HG03442 (cell line): ENCODE measurements at regions not wholly inside any gene's neighbourhood (a gene's known extent, or its start where the extent isn't known, plus 50 kb on each side); places are given as distances from the start of the nearest gene placed in this dataset.

Experiments used
- ATAC-seq: cut with Tn5 transposase; IDR thresholded peaks from one replicate; pipeline ENCODE4 v1.9.1; 2021; ENCODE audit warnings: mild to moderate bottlenecking, moderate library complexity; ENCODE audit not compliant: unreplicated experiment

DNA sequence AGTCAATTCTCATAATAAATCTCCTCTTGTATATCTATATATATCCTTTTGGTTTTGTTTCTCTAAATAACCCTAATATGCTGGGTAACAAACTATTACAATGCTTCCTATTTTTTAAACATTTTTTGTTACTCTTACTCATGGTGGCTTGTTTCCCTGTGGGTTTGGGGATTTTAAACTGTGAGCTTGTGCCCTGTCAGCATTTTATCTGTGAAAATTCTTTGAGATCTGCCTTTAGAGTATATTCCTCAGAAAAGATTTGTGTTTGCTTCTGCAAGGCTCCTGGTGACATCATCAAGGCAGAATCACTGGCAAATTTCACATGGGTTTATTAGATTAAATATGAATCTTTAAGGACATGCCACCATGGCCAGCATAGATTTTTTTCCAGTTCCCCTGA lies 273.6 kb downstream of the LRFN2 start:
- no peak for ATAC-seq

DNA sequence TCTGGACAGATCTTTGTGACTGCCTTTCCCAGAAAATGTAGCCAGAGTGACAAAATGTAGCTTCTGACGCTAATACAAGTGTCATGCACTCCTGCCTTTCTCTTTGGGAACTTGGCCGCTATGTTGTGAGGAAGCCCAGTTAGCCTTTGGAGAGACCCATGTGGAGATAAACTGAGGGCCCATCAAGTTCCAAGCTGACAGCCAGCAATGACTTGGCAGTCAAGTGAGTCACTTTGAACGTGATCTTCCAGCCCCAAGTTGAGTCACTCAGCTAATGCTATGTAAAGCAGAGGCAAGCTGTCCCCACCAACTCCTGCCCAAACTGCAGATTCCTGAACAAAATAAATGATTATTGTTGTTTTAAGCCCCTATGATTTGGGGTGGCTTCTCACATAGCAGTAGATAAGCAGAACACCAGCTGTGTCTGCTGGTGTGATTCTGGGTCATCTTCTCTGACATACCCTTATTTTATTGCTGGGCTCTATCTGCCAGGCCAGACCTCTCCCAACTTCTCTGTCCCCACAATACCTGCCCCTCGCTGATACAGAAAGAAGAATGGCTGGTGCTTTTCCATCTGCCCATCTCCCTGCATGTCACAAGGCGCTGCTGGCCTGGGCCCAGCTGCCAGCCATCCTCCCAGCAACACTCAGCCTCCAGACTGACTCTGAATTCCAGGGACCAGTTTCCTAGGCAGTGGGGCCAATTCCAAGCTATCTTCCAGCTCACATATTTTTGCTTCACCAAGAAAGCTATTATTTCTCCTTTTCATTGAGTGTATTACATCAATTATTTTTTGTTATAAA lies 274.8 kb downstream of the LRFN2 start:
- no peak for ATAC-seq

DNA sequence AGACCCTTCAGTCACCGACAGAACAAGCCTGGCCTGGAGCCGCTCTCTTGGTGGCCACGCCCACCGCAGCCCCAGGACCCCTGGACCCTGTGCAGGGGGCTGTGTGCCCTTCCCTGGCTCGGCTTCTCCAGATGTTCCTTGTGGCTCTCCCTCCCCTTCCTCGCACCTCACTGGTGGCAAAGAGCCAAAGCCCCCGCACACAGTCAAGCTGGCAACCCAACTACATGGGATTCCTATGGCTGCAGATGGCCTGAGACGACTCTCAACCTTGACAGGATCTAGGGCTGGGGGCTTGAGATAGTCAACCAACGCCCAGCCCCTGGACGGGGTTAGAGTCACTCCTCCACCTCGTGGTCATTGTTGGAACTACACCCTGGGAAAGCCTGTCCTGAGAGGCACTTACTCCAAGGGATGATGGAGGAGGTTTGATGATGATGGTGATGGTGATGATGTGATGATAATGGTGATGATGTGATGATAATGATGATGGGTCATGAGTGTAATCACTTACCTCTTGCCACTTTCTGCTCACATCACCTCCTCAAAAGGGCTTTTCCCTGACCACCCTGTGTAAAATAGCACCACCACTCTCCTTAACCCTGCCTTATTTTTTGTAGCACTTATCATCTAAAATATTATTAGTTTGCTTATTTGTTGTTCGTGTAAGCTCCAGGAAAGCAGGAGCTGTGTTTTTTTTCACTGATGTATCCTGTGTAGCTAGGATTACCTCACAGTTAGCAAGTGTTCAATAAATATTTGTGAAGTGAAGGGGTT lies 278.4 kb downstream of the LRFN2 start:
- no peak for ATAC-seq

GRCh38 chr6:40307712-40308111 lies 279.5 kb downstream of the LRFN2 start:
- no peak for ATAC-seq

DNA sequence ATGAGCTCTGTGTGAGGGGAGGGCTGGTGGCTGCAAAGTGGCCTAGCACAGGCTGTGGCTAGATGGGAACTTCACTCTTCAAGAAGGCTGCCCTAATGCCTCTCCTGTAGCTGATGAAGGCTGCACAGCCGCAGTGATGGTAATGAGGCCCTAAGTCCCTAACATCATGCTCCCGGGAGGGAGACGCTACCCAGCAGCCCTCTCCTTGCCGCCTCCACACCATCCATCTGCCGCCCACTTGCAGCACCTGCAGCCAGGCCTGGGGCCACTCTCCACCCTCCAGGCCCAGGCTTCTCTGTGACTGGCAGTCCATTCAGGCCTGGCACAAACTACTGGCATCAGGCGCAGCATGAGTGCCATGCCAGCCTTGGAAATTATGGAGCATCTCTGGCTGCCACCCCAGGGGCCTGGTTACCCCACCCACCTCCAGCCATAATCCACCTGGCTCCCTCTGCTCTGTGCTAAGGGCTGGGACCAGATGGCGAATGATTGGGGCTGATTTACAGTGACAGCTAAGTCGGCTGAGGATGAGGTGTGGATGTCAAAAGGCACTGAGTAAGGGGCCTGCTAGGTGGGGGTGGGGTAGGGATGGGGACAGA lies 284.2 kb downstream of the LRFN2 start:
- ATAC-seq = no peak

GRCh38 chr6:40299681-40300080 lies 287.5 kb downstream of the LRFN2 start:
- ATAC-seq = no peak

DNA sequence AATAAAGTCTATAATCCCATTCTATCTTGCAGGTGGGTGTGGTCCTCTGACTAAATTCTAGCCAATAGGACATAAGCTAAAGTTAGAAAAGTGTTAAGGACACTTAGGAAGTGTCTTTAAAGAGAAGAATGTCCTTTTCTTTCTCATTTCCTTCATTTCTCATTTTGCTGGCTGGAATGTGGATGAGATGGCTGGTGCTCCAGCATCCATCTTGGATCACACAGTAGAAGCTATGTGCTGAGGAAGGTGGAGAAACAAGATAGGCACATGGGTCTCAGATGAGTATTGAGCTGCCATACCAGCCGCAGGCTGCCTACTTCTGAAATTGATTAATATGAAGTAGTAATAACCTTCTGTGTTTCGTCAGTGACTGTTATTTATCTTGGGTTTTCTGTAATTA lies 289.0 kb downstream of the LRFN2 start:
- ATAC-seq = no peak

DNA sequence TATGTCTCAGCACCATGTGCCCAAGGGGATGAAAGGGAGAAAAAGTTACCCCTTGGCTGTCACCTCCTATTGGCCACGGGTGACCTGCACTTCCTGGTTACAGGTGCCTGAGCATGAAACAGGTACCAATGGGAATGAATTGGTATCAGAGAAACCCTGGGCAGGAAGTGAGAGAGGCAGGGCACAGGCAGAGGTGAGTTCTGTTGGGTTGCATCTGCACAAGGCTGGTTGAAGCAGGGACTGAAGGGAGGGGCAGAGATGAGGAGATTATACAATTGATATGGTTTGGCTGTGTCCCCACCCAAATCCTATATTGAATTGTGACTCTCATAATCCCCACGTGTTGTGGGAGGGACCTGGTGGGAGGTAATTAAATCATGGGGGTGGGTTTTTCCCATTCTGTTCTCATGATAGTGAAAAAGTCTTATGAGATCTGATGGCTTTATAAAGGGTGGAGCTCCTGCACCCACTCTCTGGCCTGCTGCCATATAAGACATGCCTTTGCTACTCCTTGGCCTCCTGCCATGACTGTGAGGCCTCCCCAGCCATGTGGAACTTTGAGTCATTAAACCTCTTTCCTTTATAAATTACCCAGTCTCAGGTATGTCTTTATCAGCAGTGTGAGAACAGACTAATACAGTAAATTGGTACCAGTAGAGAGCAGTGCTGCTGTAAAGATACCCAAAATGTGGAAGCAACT lies 291.8 kb downstream of the LRFN2 start:
- ATAC-seq = no peak

GRCh38 chr6:40293460-40294185 lies 293.5 kb downstream of the LRFN2 start:
- ATAC-seq = no peak

GRCh38 chr6:40293060-40293459 lies 294.1 kb downstream of the LRFN2 start:
- ATAC-seq = no peak

DNA sequence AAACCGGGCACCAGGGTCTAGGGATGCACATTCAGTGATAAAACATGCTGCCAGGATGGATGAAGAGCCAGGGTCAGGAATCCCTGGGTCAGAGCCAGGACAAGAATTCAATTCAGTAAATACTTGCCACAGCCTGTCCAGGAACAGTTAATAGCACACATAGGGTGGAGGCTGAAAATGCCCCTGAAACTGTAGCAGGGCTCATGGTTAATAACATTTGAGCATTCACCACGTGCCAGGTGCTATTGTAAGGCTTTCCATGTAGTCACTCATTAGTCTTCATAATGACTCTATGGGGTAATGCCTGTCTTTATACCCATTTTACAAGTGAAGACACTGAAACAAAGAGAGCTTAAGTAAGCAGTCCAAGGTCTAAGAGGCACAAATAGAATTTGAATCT lies 296.3 kb downstream of the LRFN2 start:
- ATAC-seq = no peak

DNA sequence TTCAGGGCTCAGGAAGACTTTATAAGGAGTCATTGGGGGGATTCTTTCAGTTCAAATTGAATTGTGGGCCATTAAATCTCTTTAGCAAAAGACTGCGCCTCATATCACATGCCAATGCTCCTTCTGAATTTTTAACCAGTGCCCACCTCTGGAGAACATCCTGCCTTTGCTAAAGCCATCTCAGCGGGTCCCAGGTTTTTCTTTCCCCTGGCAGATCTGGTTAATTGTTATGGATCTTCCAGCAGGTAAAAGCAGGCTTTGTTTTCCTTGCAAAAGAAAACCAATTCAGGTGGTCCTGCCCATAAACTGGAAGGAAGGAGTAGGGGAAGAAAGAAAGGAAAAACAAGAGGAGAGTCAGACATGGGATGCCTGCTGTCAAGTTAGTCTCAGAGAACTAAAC lies 298.2 kb downstream of the LRFN2 start:
- ATAC-seq = no peak

DNA sequence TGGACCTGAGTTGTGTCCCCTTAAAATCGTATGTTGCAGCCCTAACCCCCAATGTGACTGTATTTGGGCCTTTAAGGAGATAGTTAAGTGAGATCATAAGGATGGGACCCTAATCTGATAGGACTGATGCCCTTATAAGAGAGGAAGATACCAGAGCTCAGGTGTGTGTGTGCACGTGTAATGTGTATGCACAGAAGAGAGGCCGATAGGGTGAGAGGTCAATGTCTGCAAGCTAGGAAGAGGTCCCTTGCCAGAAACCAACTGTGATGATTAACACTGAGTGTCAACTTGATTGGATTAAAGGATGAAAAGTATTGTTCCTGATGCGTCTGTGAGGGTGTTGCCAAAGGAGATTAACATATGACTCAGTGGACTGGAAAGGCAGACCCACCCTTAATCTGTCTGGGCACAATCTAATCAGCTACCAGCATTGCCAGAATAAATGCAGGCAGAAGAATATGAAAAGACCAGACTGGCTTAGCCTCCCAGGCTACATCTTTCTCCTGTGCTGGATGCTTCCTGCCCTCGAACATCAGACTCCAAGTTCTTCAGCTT lies 299.8 kb downstream of the LRFN2 start:
- ATAC-seq = no peak

DNA sequence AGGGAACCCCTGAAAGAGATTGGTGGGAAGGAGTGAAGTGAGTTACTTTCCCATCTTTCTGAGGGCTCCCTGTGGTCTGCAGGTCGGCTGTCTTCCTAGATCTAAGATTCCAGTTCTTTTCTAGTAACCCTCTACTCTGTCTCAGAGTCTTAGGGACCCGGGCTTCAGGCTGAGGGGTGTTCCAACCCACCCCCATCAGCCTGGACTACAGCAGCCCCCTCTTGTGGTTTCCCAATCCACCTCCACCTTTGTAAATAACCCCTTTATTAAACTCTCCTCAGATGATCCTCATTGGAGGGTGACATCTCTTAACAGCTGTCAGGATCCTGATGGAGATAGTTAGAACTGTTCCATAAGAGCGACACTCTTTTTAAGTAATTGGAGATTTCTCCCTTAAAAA lies 300.4 kb downstream of the LRFN2 start:
- ATAC-seq = no peak

DNA sequence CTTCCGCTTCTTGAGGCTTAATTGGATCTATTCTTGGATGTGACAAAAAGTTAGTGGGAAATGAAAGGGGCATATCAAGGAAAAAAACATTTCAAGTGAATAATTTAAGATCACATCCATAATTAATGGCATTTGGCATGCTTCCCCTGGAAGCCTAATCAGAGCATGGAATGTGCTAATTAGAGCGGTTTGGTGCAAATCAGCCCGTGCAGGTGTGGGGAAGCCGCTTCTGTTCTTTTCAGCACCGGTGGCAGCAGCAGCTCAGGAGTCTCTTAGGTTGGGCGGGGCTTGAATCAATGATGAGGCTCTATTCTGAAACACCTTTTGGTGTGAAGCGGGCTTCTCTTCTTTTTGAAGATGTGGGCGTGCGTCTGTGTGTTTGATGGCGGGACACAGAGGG lies 301.2 kb downstream of the LRFN2 start:
- ATAC-seq = no peak

- no peak for ATAC-seq
These were observed 301.6 kb downstream of the LRFN2 start for GRCh38 chr6:40285535-40285934.

DNA sequence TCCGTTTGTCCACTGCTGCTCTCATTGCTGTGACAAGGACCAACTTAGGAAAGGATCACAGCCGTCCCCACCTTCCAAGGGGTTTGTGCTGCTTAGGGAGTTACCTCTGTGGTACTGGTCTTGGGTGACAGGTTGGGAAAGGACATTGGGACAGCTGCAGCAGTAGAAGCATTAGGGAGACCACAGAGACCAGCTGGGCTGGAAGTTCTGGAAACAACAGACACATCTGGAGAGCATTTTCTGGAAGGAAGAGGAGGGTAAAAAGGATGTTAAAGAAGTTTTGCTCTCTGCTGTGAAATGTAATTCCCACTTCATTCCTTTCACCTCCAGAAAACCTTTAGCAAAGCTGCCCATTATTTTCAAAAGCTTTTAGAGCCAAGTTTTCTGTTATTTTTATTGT lies 304.2 kb downstream of the LRFN2 start:
- ATAC-seq = no peak

- ATAC-seq = no peak
These were observed 305.8 kb downstream of the LRFN2 start for GRCh38 chr6:40281402-40281801.

DNA sequence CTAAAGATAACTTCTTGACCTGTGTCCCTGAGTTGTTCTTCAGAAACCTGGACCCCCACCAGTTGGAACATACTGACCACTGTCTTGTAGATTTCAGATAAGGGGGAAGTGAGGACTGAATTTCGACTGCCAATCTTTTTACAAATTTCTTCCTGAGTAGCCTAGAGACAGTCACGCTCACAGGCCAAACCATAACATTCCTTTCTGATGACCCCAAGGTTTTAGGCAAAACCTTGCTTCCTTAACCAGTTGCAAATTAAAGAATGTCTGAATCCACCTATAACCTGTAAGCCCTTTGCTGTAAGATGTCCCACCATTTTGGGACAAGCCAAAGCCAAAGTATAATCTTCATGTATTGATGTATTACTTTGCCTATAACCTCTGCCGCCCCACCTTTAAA lies 306.9 kb downstream of the LRFN2 start:
- no peak for ATAC-seq

- no peak for ATAC-seq
These were observed 311.0 kb downstream of the LRFN2 start for GRCh38 chr6:40276141-40276540.
